Gastrocnemius medialis (tissue), 4 donors: ENCODE measurements at regions not wholly inside any gene's neighbourhood (a gene's known extent, or its start where the extent isn't known, plus 50 kb on each side); places are given as distances from the start of the nearest gene placed in this dataset.

Experiments used
- CTCF ChIP-seq, 5 experiments: fragments of 450-650 bp in 3 of 5; fragments of 200-600 bp in 2 of 5; sonication (generic) in 2 of 5; IDR thresholded peaks in 4 of 5; conservative IDR thresholded peaks in 1 of 5; 1 replicate in 4 of 5; 2 replicates in 1 of 5; pipeline ENCODE4 v1.5.1; 2016 to 2019; ENCODE audit warnings: antibody characterized with exemption in 5 of 5, mild to moderate bottlenecking in 3 of 5, moderate library complexity in 3 of 5
- POLR2A ChIP-seq, 2 donors: fragments of 450-650 bp; IDR thresholded peaks; one replicate each; pipeline ENCODE4 v1.6.1; 2017; ENCODE audit warnings: antibody characterized with exemption in 2 of 2, mild to moderate bottlenecking in 2 of 2, moderate library complexity in 2 of 2

DNA sequence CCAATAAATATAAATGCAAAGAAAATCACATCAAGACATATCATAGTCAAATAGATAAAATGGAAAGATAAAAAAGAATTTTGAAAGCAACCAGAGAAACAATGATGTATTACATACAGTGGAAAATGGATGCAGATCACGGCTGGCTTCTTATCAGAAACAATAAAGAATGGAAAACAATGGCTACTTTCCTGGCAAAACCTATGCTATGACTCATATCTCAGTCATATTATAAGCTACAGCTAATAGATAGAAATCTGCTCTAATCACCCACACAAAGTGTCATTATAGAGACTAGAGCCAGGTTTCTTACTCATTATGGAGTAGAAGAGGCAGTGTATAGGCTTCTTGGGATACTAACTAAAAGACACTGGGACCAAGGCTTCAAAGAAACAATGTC lies 93.5 kb upstream of the TACR1 start:
- TF ChIP-seq CTCF (IDR thresholded peaks at IDR 0.05 in 4 of 5, conservative IDR thresholded peaks at IDR 0.05 in 1 of 5), result no peak
- no peak for TF ChIP-seq POLR2A (IDR thresholded peaks at IDR 0.05)
